Lower lobe of right lung (tissue), 2 donors: ENCODE measurements at regions not wholly inside any gene's neighbourhood (a gene's known extent, or its start where the extent isn't known, plus 50 kb on each side); places are given as distances from the start of the nearest gene placed in this dataset.

Experiments
- ATAC-seq, 2 donors: fragments of 200-7000 bp; cut with Tn5 transposase; one replicate each; pipeline ENCODE4 v1.9.1; 2020 to 2022; ENCODE audit warnings: mild to moderate bottlenecking in 2 of 2, moderate library complexity in 2 of 2
- DNase-seq: peaks from one replicate; pipeline ENCODE4 v3.0.0-alpha.2; 2020
- H3K27ac ChIP-seq: fragments of 200-600 bp; one replicate; pipeline ENCODE4 v1.8.0; 2022
- H3K27me3 ChIP-seq: fragments of 200-600 bp; one replicate; pipeline ENCODE4 v1.8.0; 2022; ENCODE audit warnings: low read depth
- H3K36me3 ChIP-seq: fragments of 200-600 bp; one replicate; pipeline ENCODE4 v1.8.0; 2022; ENCODE audit warnings: mild to moderate bottlenecking
- H3K4me1 ChIP-seq: fragments of 200-600 bp; one replicate; pipeline ENCODE4 v1.8.0; 2022
- H3K4me3 ChIP-seq: fragments of 200-600 bp; one replicate; pipeline ENCODE4 v1.8.0; 2022; ENCODE audit warnings: mild to moderate bottlenecking
- H3K9me3 ChIP-seq: fragments of 200-600 bp; one replicate; pipeline ENCODE4 v1.8.0; 2022
- intact Hi-C: fragments of 100-400 bp; cut with DNase I; formaldehyde crosslinking; loops from one replicate; pipeline ENCODE4 v1.11.0; 2022
- TF ChIP-seq, protein P1 (sequence below): fragments of 200-600 bp; IDR thresholded peaks from one replicate; pipeline ENCODE4 v1.8.0; 2022; ENCODE audit warnings: antibody characterized with exemption, mild to moderate bottlenecking
- donor health status: DM: no; HTN: yes; CAD: no; lungs with severe emphysema.

DNA sequence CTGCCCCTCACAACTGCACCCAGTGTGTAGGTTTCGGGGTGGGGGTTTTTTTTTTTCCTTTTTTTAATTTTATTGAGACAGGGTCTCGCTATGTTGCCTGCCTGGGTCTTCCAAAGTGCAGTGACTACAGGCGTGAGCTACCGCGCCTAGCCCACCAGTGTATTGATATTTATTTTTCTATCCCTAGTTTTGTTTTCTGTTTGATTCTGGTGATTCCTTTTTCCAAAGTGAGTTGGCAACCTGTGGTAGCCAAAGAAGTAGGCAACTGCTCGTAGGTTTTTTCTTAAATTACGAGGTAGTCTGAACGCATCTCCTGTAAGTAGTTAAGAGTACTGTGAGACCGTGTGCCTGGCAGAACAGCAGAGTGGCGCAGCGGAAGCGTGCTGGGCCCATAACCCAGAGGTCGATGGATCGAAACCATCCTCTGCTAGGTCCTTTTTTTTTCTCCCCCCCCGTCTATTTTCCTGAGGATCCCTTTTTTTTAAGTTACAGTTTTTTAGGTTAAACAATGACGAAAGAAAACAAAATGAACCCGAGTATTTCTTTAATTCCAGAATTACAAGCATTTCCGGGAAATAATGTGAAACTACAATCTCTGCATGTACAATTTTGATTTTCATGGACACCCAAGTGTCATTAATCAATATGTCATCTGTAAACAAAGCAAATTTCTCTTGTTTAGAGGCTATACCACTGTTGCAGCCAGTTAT lies 78.7 kb upstream of the BTN3A2 start:
- peak overlapping the region; percentile 92 for H3K27ac ChIP-seq
- intact Hi-C loops = no loop called here
- H3K4me3 ChIP-seq = peak overlapping the region; percentile 65
- TF ChIP-seq, protein P1, sequence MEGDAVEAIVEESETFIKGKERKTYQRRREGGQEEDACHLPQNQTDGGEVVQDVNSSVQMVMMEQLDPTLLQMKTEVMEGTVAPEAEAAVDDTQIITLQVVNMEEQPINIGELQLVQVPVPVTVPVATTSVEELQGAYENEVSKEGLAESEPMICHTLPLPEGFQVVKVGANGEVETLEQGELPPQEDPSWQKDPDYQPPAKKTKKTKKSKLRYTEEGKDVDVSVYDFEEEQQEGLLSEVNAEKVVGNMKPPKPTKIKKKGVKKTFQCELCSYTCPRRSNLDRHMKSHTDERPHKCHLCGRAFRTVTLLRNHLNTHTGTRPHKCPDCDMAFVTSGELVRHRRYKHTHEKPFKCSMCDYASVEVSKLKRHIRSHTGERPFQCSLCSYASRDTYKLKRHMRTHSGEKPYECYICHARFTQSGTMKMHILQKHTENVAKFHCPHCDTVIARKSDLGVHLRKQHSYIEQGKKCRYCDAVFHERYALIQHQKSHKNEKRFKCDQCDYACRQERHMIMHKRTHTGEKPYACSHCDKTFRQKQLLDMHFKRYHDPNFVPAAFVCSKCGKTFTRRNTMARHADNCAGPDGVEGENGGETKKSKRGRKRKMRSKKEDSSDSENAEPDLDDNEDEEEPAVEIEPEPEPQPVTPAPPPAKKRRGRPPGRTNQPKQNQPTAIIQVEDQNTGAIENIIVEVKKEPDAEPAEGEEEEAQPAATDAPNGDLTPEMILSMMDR = no peak
- no peaks in the 10 kb centered on the region for H3K27me3 ChIP-seq
- H3K36me3 ChIP-seq = no peaks in the 10 kb centered on the region
- H3K9me3 ChIP-seq = peaks cover 5% of the 10 kb centered on the region
- ATAC-seq = peak; percentile 79 to 86
- peak; percentile 62 for DNase-seq
- peaks cover 9% of the 10 kb centered on the region for H3K4me1 ChIP-seq

DNA sequence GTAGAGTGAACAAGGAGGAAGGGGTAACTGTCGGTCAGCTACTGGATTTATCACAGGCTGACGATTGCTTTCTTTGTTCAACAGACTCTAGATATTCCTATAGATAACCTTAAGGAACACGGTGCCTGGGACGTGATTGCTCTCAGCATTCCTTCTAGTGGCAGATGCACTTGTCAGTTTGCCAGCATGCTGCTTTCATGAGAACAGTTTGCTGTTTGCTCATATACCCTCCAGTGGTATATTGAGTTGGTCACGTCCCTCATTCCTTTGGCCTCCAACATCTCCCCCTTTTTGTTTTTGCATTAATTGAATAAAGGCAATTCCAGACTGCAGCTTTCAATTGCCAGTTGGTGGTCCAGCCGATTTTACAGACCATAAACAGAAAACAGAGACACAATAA lies 76.8 kb upstream of the BTN3A2 start:
- TF ChIP-seq, protein P1 = no peak
- intact Hi-C loops = no loop called here
- Histone ChIP-seq H3K9me3 (peaks cover 5% of the 10 kb centered on the region), H3K4me3 (no peak overlapping the region), H3K4me1 (peaks cover 9% of the 10 kb centered on the region), H3K36me3 (no peaks in the 10 kb centered on the region), H3K27ac (no peak overlapping the region), H3K27me3 (no peaks in the 10 kb centered on the region)
- ATAC-seq = no peak
- DNase-seq = no peak

DNA sequence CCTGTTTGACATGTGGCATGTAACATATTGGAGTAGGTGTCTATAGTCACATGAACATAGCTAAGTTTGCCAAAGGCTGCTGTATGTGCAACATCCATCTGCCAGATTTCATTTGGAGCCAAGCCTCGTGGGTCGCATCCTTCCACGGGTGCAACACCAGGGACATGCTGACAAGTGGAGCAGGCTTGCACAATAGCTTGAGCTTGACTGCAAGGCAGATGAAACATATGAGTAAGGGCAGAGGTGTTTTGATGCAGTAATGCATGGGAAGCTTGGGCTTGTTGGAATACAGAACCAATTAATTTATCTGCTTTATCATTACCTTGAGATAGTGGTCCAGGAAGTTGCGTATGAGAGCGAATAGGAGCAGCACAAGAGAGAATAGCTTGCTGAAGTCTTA lies 74.1 kb upstream of the BTN3A2 start:
- Histone ChIP-seq H3K36me3 (no peaks in the 10 kb centered on the region), H3K27me3 (peaks cover 4% of the 10 kb centered on the region), H3K4me3 (no peak overlapping the region), H3K27ac (no peak overlapping the region), H3K4me1 (no peaks in the 10 kb centered on the region), H3K9me3 (peaks cover 5% of the 10 kb centered on the region)
- ATAC-seq (no peak), DNase-seq (no peak)
- TF ChIP-seq, protein P1 = no peak
- intact Hi-C loops = no loop called here

DNA sequence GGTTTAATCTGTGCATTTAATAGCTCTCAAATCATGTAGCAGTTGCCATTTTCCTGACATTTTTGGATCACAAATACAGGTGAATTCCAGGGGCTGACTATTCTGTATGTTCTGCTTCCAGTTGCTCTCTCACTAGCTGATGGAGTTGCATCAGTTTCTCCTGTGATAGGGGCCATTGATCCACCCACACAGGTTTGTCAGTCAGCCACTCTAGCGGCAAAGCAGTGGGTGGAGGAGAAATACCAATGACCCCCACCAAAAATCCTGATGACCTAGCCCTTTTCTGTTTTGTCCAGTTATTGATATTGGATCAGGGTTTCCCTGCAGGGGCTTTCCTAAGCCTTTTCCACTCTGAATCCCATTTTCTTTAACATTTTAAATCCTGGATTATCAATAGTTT lies 72.3 kb upstream of the BTN3A2 start:
- ATAC-seq (no peak), DNase-seq (no peak)
- TF ChIP-seq, protein P1 = no peak
- H3K27ac ChIP-seq = no peak overlapping the region
- H3K4me3 ChIP-seq = no peak overlapping the region
- H3K4me1 ChIP-seq = no peaks in the 10 kb centered on the region
- intact Hi-C loops = no loop called here
- H3K9me3 ChIP-seq = peaks cover 4% of the 10 kb centered on the region
- no peaks in the 10 kb centered on the region for H3K36me3 ChIP-seq
- peaks cover 4% of the 10 kb centered on the region for H3K27me3 ChIP-seq

DNA sequence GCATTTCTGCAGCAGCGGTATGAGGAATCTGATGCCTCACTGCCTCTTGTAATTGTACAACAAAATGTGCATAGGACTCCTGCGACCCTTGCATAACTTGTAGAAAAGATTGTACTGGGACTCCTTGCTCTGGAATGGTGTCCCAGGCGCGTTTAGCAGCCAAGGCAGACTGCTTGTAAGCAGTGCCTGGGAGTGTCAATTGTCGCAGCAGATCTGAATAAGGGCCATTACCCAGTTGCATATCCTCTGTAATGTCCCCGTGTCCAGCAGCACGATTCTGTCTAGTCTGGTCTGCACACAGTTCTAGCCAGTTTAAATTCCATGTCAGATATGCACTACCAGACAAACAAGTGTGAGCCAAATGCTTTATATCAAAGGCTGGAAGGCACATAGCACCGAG lies 70.7 kb upstream of the BTN3A2 start:
- intact Hi-C loops = no loop called here
- H3K27me3 ChIP-seq = peaks cover 4% of the 10 kb centered on the region

More for the DNA sequence above, 70.7 kb upstream of the BTN3A2 start:
- no peaks in the 10 kb centered on the region for H3K4me1 ChIP-seq
- no peaks in the 10 kb centered on the region for H3K36me3 ChIP-seq
- H3K4me3 ChIP-seq = no peak overlapping the region
- ATAC-seq (no peak), DNase-seq (no peak)
- no peak overlapping the region for H3K27ac ChIP-seq
- no peaks in the 10 kb centered on the region for H3K9me3 ChIP-seq
- TF ChIP-seq, protein P1 = no peak
